ENCODE measurements at regions not wholly inside any gene's neighbourhood (a gene's known extent, or its start where the extent isn't known, plus 50 kb on each side); places are given as distances from the start of the nearest gene placed in this dataset.
"Not testable (repeated sequence)": the region's sequence is repeated elsewhere in the genome, so short reads cannot be mapped to it uniquely, and the experiment has no call there.

DNA sequence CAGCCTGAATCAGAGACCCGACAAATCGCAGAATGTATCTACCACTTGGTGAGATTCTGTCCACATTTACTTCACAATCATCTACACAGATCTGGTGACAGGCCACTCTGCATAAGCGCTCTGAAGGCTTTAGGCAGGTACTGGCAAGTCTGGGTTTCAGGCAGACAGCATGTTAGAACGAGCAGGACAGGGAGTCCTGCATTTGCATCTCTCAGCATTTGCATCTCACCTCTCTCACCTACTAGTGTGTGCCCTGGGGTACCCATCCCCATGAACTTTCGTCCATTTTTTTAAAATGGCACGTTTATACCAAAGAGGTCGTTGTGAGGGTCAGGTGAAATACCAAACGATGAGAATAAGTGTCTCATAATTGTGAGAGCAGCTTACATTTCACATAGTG is 108.2 kb downstream of the SPATA31A1 start:
- DNase-seq = peak; percentile 3
- not testable (repeated sequence) for H3K36me3 ChIP-seq (replicated peaks; ENCODE audit: control insufficient read depth, insufficient read depth, low read length); H3K27me3 ChIP-seq (ENCODE audit: control insufficient read depth, insufficient read depth, low read length)
- peak overlapping the region; percentile 37 for H3K4me3 ChIP-seq (ENCODE audit: insufficient read depth, low read depth, low read length)

DNA sequence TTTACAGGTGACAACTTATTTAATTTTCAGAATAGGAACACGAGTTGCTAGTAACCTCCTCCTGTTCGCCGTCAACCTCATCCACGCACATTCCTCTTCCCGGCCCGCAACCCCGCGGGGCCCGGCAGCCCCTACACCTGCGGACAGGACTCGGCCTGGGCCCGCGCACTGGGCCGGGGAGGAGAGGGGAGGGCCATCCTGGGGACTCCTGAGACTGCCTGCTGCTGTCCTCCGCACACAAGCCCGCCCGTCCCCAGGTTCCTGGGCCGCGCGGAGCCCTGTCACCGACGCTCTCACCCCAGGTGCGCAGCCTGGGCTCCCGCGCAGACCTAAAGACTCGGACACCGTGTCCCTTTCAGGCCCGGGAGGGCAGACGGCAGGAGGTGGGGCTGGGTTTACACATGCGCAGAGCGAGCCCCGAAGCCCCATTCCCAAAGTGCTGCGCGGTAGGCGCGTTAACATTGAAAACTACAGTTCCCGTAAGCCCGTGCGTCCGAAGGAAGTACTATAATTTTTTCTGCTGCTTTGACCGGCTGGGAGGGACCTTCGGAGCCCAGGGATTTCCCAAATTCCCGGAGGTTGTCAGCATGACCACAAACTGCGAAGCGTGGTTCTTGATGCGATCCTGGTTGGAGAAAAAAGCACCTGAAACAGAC is 108.8 kb downstream of the SPATA31A1 start:
- H3K27me3 ChIP-seq (ENCODE audit: control insufficient read depth, insufficient read depth, low read length); DNase-seq; H3K36me3 ChIP-seq (replicated peaks; ENCODE audit: control insufficient read depth, insufficient read depth, low read length): not testable (repeated sequence)
- H3K4me3 ChIP-seq (ENCODE audit: insufficient read depth, low read depth, low read length) = peak overlapping the region; percentile 37

DNA sequence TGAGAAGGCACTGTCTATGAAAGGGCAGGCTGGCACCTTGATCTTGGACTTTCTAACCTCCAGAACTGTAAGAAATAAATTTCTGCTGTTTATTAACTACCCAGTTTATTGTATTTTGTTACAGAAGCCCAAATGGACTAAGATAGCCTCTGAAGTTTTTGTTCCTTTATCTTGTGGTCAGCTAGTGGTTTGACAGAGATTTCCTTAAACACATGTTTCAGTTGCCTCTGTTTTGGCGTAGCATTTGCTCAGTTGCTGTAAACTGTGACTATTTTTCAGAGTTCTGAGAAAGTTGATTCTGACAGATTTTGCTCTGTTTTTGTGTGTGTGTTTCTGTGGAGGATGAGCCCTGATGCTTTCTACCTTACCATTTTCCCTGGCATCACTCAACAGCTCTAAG is 119.0 kb downstream of the SPATA31A1 start:
- not testable (repeated sequence) for H3K36me3 ChIP-seq (replicated peaks; ENCODE audit: control insufficient read depth, insufficient read depth, low read length); H3K4me3 ChIP-seq (ENCODE audit: insufficient read depth, low read depth, low read length); DNase-seq; H3K27me3 ChIP-seq (ENCODE audit: control insufficient read depth, insufficient read depth, low read length)

DNA sequence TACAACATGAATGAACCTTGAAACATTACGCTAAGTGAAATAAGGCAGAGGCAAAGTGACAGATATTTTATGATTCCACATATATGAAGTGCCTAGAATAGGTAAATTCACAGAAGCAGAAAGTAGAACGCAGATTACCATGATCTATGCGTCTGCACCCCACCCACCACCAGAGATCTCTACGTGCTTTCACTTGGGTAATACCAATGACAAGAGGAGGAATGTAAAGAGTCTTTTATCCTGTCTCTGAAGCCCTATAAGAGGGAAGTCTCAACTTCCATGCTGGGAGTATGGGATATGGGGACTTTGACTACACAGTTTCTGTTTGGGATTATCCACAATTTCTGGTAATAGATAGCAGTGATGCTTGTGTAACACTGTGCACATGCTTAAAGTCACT is 127.6 kb downstream of the SPATA31A1 start:
- not testable (repeated sequence) for H3K4me3 ChIP-seq (ENCODE audit: insufficient read depth, low read depth, low read length); DNase-seq; H3K36me3 ChIP-seq (replicated peaks; ENCODE audit: control insufficient read depth, insufficient read depth, low read length); H3K27me3 ChIP-seq (ENCODE audit: control insufficient read depth, insufficient read depth, low read length)

DNA sequence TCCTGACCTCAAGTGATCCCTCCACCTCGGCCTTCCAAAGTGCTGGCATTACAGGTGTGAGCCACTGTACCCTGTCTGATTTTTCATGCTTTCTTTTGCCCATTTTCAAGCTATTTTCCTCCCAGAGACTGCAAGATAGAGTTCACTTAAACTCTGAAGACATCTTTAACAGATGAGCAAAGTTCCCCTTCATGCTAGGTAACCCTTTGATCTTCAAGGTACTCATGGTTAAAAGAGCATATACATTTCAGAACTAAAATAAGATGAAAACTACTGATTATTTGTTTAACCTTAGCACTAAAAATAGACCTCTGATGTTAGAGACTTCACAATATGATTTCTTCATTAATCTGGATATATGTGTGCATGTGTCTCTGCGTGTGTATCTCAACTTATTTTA is 128.4 kb downstream of the SPATA31A1 start:
- DNase-seq; H3K27me3 ChIP-seq (ENCODE audit: control insufficient read depth, insufficient read depth, low read length): not testable (repeated sequence)

DNA sequence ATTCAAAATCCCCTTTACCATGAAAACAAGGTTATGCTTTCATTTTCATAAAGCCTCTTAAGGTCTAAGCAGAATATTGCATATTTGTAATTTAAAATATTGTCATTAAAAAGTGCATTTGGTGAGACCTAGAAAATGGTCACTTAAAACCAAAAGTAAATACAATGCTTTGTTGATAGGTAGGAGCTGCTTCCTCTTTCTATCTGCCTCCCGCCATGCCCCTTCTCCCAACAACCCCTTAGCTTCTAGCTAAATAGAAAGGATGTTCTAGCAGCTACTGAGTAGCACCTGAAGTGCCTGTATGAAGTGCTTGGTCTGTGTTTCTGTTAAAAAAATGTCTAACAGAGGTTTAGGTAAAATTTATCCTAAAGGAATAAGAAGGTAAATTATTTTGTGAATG is 128.8 kb downstream of the SPATA31A1 start:
- H3K36me3 ChIP-seq (replicated peaks; ENCODE audit: control insufficient read depth, insufficient read depth, low read length); H3K4me3 ChIP-seq (ENCODE audit: insufficient read depth, low read depth, low read length); H3K27me3 ChIP-seq (ENCODE audit: control insufficient read depth, insufficient read depth, low read length); DNase-seq: not testable (repeated sequence)

More for the DNA sequence above, 128.4 kb downstream of the SPATA31A1 start:
- H3K4me3 ChIP-seq (ENCODE audit: insufficient read depth, low read depth, low read length); H3K36me3 ChIP-seq (replicated peaks; ENCODE audit: control insufficient read depth, insufficient read depth, low read length): not testable (repeated sequence)

DNA sequence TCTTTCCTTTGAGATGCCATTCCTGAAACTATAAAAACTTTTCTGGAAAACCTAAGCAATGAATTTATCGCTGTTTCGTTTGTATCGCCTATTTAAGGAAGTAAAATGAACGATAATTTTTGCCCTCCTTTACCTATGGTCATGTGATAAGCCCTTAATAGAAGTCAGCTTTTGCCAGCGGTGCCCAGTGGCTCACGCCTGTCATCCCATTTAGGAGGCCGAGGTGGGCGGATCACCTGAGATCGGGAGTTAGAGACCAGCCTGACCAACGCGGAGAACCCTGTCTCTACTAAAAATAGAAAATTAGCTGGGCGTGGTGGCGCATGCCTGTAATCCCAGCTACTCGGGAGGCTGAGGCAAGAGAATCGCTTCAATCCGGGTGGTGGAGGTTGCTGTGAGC is 132.0 kb downstream of the SPATA31A1 start:
- H3K36me3 ChIP-seq (replicated peaks; ENCODE audit: control insufficient read depth, insufficient read depth, low read length); DNase-seq; H3K27me3 ChIP-seq (ENCODE audit: control insufficient read depth, insufficient read depth, low read length); H3K4me3 ChIP-seq (ENCODE audit: insufficient read depth, low read depth, low read length): not testable (repeated sequence)

DNA sequence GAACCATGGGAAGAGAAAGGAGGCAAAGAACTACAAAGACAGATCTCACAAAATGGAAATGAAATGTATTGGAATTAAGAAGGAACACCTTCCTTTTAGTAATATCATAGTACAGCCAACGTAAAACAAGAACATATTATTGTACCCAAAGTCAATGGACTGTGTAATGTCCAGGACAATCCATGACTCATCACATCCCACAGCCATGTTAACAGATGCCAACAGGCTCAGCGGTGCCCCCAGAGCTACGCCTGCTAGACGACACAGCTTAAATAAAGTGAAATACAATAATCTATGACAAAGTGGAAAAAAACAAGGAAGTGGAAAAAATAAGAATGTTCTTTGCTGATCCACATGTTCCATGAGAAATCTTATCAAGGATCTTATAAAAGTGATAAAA is 140.8 kb downstream of the SPATA31A1 start:
- H3K27me3 ChIP-seq (ENCODE audit: control insufficient read depth, insufficient read depth, low read length) = not testable (repeated sequence)

DNA sequence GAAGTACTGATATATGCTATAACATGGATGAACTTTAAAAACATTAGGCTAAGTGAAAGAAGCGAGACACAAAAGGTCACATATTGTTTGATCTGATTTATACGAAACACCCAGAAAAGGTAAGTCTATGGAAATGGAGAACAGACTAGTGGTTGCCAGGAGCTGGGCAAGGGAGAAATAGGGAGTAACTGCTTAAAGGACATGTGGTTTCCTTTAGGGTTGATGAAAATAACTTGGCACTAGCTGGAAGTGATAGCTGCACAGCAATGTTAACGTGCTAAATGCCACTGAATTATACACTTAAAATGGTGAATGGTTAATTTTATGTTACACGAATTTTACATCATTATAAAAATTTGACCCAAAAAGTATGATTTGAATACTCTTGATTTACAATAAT is 147.7 kb downstream of the SPATA31A1 start:
- not testable (repeated sequence) for DNase-seq; H3K4me3 ChIP-seq (ENCODE audit: insufficient read depth, low read depth, low read length); H3K27me3 ChIP-seq (ENCODE audit: control insufficient read depth, insufficient read depth, low read length); H3K36me3 ChIP-seq (replicated peaks; ENCODE audit: control insufficient read depth, insufficient read depth, low read length)

More for the DNA sequence above, 140.8 kb downstream of the SPATA31A1 start:
- not testable (repeated sequence) for DNase-seq; H3K4me3 ChIP-seq (ENCODE audit: insufficient read depth, low read depth, low read length); H3K36me3 ChIP-seq (replicated peaks; ENCODE audit: control insufficient read depth, insufficient read depth, low read length)

DNA sequence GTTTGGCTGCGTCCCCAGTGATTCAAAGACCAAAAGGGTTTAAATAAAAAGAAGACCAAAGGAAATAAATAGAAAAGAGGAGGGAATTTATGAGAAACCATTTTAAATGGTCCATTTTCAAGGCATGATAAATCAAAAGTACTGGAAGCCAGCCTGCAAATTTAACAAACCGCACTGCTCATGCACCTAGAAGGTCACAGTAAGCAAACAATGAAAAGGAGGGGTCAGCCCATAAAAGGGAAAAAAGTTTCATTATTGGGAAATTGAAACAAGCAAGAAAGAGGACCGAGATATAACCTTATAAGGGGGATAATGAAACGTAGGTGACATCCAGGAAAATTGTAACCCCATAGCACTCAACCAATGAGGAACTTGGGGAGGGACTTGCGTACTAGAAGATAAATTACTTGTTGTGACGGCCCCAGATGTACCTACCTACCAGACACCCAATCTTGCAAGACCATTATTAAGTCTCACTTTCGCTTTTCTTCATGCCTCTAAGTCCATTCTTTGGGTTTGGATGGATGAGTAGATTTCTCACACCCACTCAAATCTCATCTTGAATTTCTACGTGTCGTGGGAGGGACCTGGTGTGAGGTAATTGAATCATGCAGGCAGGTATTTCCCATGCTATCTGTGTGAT is 172.0 kb downstream of the SPATA31A1 start:
- H3K27me3 ChIP-seq (ENCODE audit: control insufficient read depth, insufficient read depth, low read length); DNase-seq; H3K36me3 ChIP-seq (replicated peaks; ENCODE audit: control insufficient read depth, insufficient read depth, low read length); H3K4me3 ChIP-seq (ENCODE audit: insufficient read depth, low read depth, low read length): not testable (repeated sequence)

DNA sequence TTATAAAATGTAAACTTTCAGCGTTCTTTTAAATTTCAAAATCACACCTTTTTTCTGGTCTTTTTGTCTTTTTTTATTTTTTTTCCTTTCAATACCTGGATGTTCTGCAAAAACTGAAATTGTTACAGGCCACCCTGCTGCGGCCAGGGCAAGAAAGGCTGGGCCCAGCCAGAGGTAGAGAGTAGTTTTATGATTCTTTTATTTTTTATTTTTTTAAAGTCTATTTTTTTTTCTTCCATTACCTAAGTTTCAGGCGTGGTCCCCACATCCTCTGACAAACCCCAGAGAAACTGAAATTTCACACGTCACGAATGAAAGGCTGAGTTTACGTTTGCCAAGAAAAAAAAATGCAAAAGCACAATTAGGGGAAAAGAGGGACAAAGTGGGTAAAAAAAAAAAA is 177.1 kb downstream of the SPATA31A1 start:
- H3K36me3 ChIP-seq (replicated peaks; ENCODE audit: control insufficient read depth, insufficient read depth, low read length) = not testable (repeated sequence)

DNA sequence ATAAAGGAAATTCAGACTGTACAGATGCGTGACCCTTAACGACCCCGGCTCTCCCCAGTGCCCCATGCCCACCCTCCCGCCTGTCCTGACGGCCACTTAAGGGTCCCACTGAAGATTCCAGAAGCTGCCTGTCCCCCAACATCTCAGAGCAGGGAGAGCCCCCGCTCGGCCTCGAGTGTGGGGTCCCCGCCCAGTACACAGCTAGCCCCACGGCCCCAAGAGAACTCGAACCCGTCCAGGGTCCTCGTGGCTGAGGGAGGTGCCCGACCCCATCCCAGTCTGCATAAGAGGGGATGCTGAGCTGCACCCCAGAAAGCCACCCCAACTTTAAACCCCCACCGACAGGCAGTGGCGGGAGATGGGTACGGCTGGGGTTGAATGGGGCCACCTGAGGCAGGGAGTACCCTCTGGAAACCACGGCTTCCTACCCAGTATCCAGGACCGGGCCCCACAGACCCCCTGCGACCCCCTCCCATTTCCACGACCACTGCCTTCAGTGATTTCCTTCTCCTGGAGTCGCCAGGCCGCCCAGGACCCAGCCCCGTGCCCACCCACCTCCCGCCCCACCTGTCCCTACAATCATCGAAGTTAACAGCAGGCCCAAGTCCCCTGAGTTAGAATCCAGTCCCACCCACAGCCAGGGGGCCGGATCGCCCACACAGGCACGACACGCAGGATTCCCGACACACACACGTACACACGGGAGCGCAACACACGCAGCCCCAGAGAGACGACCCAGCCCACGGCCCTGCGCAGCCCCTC is 177.7 kb downstream of the SPATA31A1 start:
- H3K36me3 ChIP-seq (replicated peaks; ENCODE audit: control insufficient read depth, insufficient read depth, low read length); H3K4me3 ChIP-seq (ENCODE audit: insufficient read depth, low read depth, low read length); H3K27me3 ChIP-seq (ENCODE audit: control insufficient read depth, insufficient read depth, low read length); DNase-seq: not testable (repeated sequence)

More for the DNA sequence above, 177.1 kb downstream of the SPATA31A1 start:
- not testable (repeated sequence) for H3K27me3 ChIP-seq (ENCODE audit: control insufficient read depth, insufficient read depth, low read length); H3K4me3 ChIP-seq (ENCODE audit: insufficient read depth, low read depth, low read length); DNase-seq

DNA sequence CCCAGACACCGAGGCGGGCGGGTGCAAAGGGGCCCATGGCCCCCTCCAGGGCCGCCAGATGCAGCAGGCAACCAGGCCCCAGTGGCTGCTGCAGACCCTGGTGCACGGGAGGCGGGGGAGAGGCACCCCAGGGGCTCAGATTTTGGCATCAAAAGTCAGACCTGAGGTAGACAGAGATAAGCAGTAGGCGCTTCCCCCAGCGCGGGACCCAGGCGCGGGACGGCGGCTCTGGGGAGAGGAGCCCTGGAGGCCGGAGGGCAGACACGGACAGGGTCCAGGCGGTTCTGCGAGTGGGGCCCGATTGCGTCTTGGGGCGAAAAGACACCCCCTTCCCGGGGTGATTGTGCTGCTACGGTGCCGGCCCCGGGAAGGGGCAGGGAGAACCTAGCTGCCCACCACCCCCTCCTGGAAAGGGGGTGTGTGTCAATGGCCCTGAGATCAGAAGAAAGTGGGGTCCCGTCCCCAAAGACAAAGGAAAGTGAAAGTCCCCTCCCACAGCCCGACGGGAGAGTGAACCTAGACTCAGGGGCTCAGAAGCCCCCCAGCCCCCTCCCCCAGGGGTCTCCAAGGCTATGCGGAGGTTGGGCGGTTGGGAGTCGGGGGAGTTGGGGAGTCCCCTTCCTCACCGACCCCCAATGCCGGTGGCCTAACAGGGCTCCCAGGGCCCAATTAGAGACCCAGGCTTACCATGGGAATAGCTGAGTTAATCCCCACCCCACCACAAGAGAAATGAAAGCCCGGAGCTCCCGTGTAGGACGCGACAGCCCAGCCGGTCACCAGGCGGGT is 178.5 kb downstream of the SPATA31A1 start:
- not testable (repeated sequence) for DNase-seq; H3K27me3 ChIP-seq (ENCODE audit: control insufficient read depth, insufficient read depth, low read length); H3K4me3 ChIP-seq (ENCODE audit: insufficient read depth, low read depth, low read length); H3K36me3 ChIP-seq (replicated peaks; ENCODE audit: control insufficient read depth, insufficient read depth, low read length)

DNA sequence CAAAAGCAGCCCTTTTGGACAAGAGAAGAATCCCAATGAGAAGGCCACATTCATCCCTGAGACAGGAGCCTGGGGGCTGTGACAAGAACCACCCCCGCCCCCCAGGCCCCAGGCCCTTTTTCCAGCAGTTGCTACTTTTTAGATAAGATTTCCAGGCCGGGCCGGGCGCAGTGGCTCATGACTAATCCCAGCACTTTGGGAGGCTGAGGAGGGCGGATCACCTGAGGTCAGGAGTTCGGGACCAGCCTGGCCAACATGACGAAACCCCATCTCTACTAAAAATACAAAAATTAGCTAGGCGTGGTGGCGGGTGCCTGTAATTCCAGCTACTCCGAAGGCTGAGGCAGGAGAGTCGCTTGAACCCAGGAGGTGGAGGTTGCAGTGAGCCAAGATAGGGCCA is 179.4 kb downstream of the SPATA31A1 start:
- H3K36me3 ChIP-seq (replicated peaks; ENCODE audit: control insufficient read depth, insufficient read depth, low read length); DNase-seq; H3K4me3 ChIP-seq (ENCODE audit: insufficient read depth, low read depth, low read length); H3K27me3 ChIP-seq (ENCODE audit: control insufficient read depth, insufficient read depth, low read length): not testable (repeated sequence)

Measured in H7 (cell line).